ENCODE measurements at regions not wholly inside any gene's neighbourhood (a gene's known extent, or its start where the extent isn't known, plus 50 kb on each side); places are given as distances from the start of the nearest gene placed in this dataset.
"Not testable (repeated sequence)": the region's sequence is repeated elsewhere in the genome, so short reads cannot be mapped to it uniquely, and the experiment has no call there.

DNA sequence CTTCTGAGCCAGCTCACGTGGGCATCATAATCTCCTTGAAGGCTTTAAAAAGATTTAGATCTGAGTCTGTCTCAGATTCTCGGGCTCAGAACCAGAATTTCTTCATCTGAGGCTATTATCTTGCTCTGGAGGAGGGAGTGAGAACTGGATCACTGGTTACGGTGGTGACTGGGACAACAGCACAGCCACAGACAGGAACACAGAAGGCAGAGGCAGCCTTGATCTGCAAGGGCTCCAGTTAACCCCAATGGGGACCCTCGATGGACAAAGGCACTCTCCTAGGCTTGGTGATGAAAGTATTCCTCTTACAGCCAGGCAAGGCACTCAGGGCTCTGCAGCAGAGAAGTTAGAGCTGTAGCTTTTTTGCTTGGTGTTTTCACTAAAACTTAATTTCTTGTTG is 87.7 kb upstream of the POTEM start:
- not testable (repeated sequence) for H3K9me3 Mint-ChIP-seq; H3K36me3 Mint-ChIP-seq; ATAC-seq (ENCODE audit: low read depth in 2 of 2); H3K36me3 ChIP-seq (ENCODE audit: control insufficient read depth, insufficient read depth, low read length); H3K9me3 ChIP-seq (ENCODE audit: control insufficient read depth in 2 of 2, low read length in 2 of 2); H3K4me3 ChIP-seq (ENCODE audit: low read depth, low read length); H3K27ac ChIP-seq (ENCODE audit: insufficient read depth, low read length, poor library complexity, severe bottlenecking); H3K27me3 Mint-ChIP-seq; H3K27me3 ChIP-seq (ENCODE audit: control insufficient read depth, insufficient read depth, low read length); H3K4me1 ChIP-seq (ENCODE audit: control insufficient read depth, insufficient read depth, low read length, poor library complexity, severe bottlenecking); H3K4me1 Mint-ChIP-seq; H3K27ac Mint-ChIP-seq; DNase-seq; H3K4me3 Mint-ChIP-seq

DNA sequence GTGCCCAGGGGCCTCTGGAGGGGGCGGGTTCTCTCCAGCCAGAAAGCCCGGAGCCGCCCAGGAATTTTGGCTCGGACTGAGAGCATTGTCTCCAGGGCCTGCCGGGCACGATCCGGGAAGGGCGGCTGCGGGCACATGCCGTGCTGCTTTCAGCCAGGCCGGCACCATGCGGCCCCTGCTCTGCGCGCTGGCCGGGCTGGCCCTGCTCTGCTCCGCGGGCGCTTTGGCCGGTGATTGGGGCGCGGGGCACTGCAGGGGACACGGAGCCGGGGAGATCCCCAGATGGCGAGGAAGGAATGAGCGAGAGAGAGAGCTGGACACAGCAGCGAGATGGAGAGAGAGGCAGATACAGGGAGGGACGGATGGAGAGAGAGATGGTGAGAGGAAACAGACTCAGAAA is 86.7 kb upstream of the POTEM start:
- not testable (repeated sequence) for H3K36me3 Mint-ChIP-seq; H3K27me3 ChIP-seq (ENCODE audit: control insufficient read depth, insufficient read depth, low read length); H3K27ac ChIP-seq (ENCODE audit: insufficient read depth, low read length, poor library complexity, severe bottlenecking); H3K4me3 ChIP-seq (ENCODE audit: low read depth, low read length); H3K4me1 Mint-ChIP-seq; DNase-seq; ATAC-seq (ENCODE audit: low read depth in 2 of 2); H3K27me3 Mint-ChIP-seq; H3K9me3 ChIP-seq (ENCODE audit: control insufficient read depth in 2 of 2, low read length in 2 of 2); H3K36me3 ChIP-seq (ENCODE audit: control insufficient read depth, insufficient read depth, low read length); H3K4me3 Mint-ChIP-seq; H3K9me3 Mint-ChIP-seq; H3K27ac Mint-ChIP-seq; H3K4me1 ChIP-seq (ENCODE audit: control insufficient read depth, insufficient read depth, low read length, poor library complexity, severe bottlenecking)

DNA sequence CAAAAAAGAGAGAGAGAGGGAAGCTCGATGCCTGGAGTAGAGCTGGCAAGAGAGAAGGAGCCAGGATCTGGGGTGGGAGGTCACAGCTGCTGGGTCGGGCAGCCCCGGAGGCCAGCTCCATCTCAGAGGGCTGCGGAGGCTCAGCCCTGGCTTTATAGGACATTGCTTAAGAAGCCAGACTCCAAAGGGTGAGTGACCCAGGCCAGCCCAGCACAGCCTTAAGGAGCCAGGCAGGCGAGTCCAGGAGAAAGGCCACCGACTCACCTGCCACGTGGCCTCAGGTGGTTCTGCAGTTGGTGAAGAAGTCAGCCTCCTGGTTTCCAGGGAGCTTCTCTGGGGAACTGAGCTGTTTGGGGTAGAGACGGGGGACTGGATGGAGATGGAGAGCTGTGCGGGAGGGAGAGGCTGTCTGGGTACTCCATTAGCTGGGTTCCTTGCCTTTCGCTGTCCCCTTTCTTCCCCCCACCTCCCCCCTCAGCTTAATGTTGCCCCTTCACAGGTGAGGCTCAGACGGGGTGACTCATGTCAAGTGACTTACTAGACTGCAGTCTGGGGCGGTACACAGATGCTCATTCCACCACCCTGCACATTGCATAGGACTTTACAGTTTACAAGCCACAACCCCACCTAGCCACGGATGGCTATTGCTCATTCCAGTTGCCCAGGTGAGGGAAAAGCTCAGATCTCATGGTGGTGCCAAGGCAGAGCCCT is 85.9 kb upstream of the POTEM start:
- H3K36me3 Mint-ChIP-seq; H3K4me1 ChIP-seq (ENCODE audit: control insufficient read depth, insufficient read depth, low read length, poor library complexity, severe bottlenecking); H3K27ac ChIP-seq (ENCODE audit: insufficient read depth, low read length, poor library complexity, severe bottlenecking); H3K27me3 Mint-ChIP-seq; H3K27me3 ChIP-seq (ENCODE audit: control insufficient read depth, insufficient read depth, low read length); H3K27ac Mint-ChIP-seq; H3K4me3 ChIP-seq (ENCODE audit: low read depth, low read length); H3K9me3 ChIP-seq (ENCODE audit: control insufficient read depth in 2 of 2, low read length in 2 of 2); H3K4me3 Mint-ChIP-seq; DNase-seq; H3K4me1 Mint-ChIP-seq; H3K36me3 ChIP-seq (ENCODE audit: control insufficient read depth, insufficient read depth, low read length); H3K9me3 Mint-ChIP-seq: not testable (repeated sequence)
- peak in 1 of 2 donors; percentile 21 for ATAC-seq (ENCODE audit: low read depth in 2 of 2)

DNA sequence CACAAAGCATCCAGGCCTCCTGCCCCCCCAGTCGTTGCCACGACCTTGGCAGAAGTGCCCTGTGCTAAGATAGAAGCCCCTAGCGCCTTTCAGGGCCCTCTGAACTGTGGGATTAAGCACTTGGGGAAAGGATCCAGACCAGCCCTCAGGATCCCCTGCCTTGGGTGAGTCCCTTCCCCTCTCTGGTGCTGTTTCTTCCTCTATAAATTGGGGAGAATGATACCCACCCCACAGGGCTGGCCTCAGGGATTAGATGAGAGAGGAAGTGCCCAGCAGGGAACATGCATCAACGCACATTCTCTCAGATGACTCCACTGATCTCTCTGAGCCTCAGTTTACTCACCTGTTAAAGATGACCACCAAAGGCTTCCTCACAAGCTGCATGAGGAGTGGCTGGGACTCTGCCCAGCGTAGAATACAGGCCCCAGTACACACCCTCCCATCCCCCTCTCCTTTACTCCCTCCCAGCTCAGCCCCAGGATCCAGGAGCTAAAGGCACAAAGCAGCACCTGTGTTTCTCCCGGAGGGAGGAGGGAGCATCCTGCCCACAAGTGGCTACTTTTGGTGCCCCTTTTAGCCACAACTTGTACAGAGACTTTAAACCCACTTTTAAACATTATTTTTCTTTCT is 85.3 kb upstream of the POTEM start:
- not testable (repeated sequence) for H3K27ac Mint-ChIP-seq; H3K4me3 Mint-ChIP-seq; H3K36me3 Mint-ChIP-seq; H3K27me3 ChIP-seq (ENCODE audit: control insufficient read depth, insufficient read depth, low read length); H3K27ac ChIP-seq (ENCODE audit: insufficient read depth, low read length, poor library complexity, severe bottlenecking); H3K9me3 ChIP-seq (ENCODE audit: control insufficient read depth in 2 of 2, low read length in 2 of 2); H3K27me3 Mint-ChIP-seq; ATAC-seq (ENCODE audit: low read depth in 2 of 2); H3K9me3 Mint-ChIP-seq; DNase-seq; H3K36me3 ChIP-seq (ENCODE audit: control insufficient read depth, insufficient read depth, low read length); H3K4me3 ChIP-seq (ENCODE audit: low read depth, low read length); H3K4me1 Mint-ChIP-seq; H3K4me1 ChIP-seq (ENCODE audit: control insufficient read depth, insufficient read depth, low read length, poor library complexity, severe bottlenecking)

DNA sequence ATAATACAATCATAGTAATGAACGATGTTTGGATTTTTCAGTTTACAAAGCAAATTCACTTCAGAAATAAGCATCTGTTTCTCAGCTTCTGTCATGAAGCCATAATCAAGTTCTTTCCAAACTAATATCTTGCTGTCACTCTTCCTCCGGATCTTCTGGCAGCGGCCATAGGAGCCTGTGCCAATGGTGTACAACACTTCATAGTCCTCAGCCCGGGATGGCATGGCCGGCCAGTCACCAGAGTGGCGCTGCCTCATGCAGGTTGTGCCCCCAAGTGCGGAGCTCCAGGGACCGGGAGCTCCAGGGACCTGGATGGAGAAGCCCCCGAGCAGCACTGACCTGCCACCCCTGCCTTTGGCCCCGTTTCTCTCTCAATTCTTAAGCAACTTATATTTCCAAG is 77.0 kb upstream of the POTEM start:
- not testable (repeated sequence) for H3K4me3 Mint-ChIP-seq; H3K36me3 ChIP-seq (ENCODE audit: control insufficient read depth, insufficient read depth, low read length); H3K27me3 Mint-ChIP-seq; H3K4me1 Mint-ChIP-seq; H3K4me1 ChIP-seq (ENCODE audit: control insufficient read depth, insufficient read depth, low read length, poor library complexity, severe bottlenecking); H3K27me3 ChIP-seq (ENCODE audit: control insufficient read depth, insufficient read depth, low read length); H3K27ac ChIP-seq (ENCODE audit: insufficient read depth, low read length, poor library complexity, severe bottlenecking); H3K36me3 Mint-ChIP-seq; H3K9me3 Mint-ChIP-seq; H3K4me3 ChIP-seq (ENCODE audit: low read depth, low read length); DNase-seq; H3K9me3 ChIP-seq (ENCODE audit: control insufficient read depth in 2 of 2, low read length in 2 of 2); H3K27ac Mint-ChIP-seq; ATAC-seq (ENCODE audit: low read depth in 2 of 2)

DNA sequence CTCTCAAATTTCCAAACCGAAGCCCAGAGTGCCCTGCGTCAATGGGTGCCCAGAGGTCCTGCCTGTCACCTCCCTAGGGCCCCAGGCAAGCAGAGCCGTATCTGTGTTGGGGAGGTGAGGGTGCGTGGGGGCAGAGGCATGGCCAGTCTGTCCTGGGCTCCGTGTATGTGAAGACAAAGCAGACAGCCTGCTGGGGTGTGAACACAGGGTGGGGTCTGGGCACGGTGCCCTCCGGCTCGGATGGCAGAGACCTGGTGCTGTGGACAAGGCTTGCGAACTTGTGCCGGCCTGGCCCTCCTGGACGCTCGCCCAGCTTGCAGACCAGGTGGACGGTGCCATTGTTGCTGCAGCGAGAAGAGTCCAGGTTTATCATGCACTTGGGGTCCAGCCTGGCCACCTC is 53.4 kb upstream of the POTEM start:
- H3K4me3 ChIP-seq (ENCODE audit: low read depth, low read length); H3K4me1 ChIP-seq (ENCODE audit: control insufficient read depth, insufficient read depth, low read length, poor library complexity, severe bottlenecking); H3K36me3 Mint-ChIP-seq; H3K27ac Mint-ChIP-seq; H3K27me3 ChIP-seq (ENCODE audit: control insufficient read depth, insufficient read depth, low read length); DNase-seq; H3K27me3 Mint-ChIP-seq; H3K9me3 Mint-ChIP-seq; H3K4me1 Mint-ChIP-seq; H3K27ac ChIP-seq (ENCODE audit: insufficient read depth, low read length, poor library complexity, severe bottlenecking); H3K4me3 Mint-ChIP-seq; H3K9me3 ChIP-seq (ENCODE audit: control insufficient read depth in 2 of 2, low read length in 2 of 2); H3K36me3 ChIP-seq (ENCODE audit: control insufficient read depth, insufficient read depth, low read length); ATAC-seq (ENCODE audit: low read depth in 2 of 2): not testable (repeated sequence)

DNA sequence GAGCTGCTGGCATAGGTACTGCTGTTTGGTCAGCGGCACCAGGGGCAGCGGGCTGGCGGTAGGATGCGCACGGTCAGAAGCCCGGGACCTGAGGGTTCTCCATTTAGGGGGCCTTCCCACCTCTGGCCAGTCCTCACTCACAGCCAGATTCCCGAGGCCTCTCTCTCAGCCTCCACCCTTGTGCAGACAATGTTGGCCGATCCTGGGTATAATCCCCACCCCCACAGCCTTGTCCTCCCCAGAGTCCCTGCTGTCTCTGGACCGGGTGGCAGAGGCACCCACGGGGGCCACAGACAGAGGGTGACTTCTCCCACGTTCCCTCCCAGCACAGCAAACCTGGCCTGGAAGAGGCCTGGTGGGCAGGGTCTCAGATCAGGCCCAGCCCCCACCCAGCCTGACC is 52.7 kb upstream of the POTEM start:
- not testable (repeated sequence) for H3K4me3 ChIP-seq (ENCODE audit: low read depth, low read length); H3K4me1 ChIP-seq (ENCODE audit: control insufficient read depth, insufficient read depth, low read length, poor library complexity, severe bottlenecking); H3K27me3 Mint-ChIP-seq; H3K36me3 ChIP-seq (ENCODE audit: control insufficient read depth, insufficient read depth, low read length); H3K36me3 Mint-ChIP-seq; H3K9me3 ChIP-seq (ENCODE audit: control insufficient read depth in 2 of 2, low read length in 2 of 2); H3K27ac ChIP-seq (ENCODE audit: insufficient read depth, low read length, poor library complexity, severe bottlenecking); DNase-seq; H3K27ac Mint-ChIP-seq; H3K4me3 Mint-ChIP-seq; ATAC-seq (ENCODE audit: low read depth in 2 of 2); H3K27me3 ChIP-seq (ENCODE audit: control insufficient read depth, insufficient read depth, low read length); H3K4me1 Mint-ChIP-seq; H3K9me3 Mint-ChIP-seq

Data from CD4-positive, CD25-positive, alpha-beta regulatory T cell (primary cell).